Endothelial cell of umbilical vein (primary cell): ENCODE measurements at regions not wholly inside any gene's neighbourhood (a gene's known extent, or its start where the extent isn't known, plus 50 kb on each side); places are given as distances from the start of the nearest gene placed in this dataset.

ENCODE experiments used
- CTCF ChIP-seq, 2 donors: IDR thresholded peaks; 1 replicate in 1 of 2; 2 replicates in 1 of 2; pipeline ENCODE4 v1.5.1; 2011; ENCODE audit warnings: low read length in 2 of 2, mild to moderate bottlenecking in 2 of 2, moderate library complexity in 2 of 2, control low read depth in 1 of 2, inconsistent platforms in 1 of 2, low read depth in 1 of 2; ENCODE audit not compliant: insufficient read depth in 1 of 2; ENCODE audit errors: extremely low read depth in 1 of 2
- EZH2 ChIP-seq: IDR thresholded peaks from 2 replicates; pipeline ENCODE4 v1.6.1; 2012; ENCODE audit warnings: borderline replicate concordance, low read depth, mild to moderate bottlenecking, moderate library complexity, low read length, inconsistent platforms; ENCODE audit not compliant: severe bottlenecking
- GATA2 ChIP-seq: IDR thresholded peaks from 2 replicates; pipeline ENCODE4 v1.7.0; 2011; ENCODE audit warnings: low read depth, mild to moderate bottlenecking, moderate library complexity, mixed read lengths, low read length; ENCODE audit not compliant: insufficient read length, insufficient read depth
- JUN ChIP-seq: IDR thresholded peaks from 2 replicates; pipeline ENCODE4 v1.6.1; 2011; ENCODE audit warnings: borderline replicate concordance, low read depth; ENCODE audit not compliant: insufficient read length, insufficient read depth
- MYC ChIP-seq: IDR thresholded peaks from one replicate; pipeline ENCODE4 v1.6.1; 2011; ENCODE audit warnings: mild to moderate bottlenecking, low read depth, low read length
- POLR2A ChIP-seq: IDR thresholded peaks from 2 replicates; pipeline ENCODE4 v1.6.1; 2012; ENCODE audit warnings: low read depth, mild to moderate bottlenecking, control low read depth, low read length
- POLR2AphosphoS5 ChIP-seq: IDR thresholded peaks from 2 replicates; pipeline ENCODE4 v1.6.1; 2012; ENCODE audit warnings: low read depth, mild to moderate bottlenecking, control low read depth, low read length, moderate library complexity; ENCODE audit not compliant: insufficient read depth

- TF ChIP-seq POLR2AphosphoS5 (no peak), POLR2A (no peak), CTCF (IDR thresholded peaks at IDR 0.05; ENCODE audit: extremely low read depth in 1 of 2, insufficient read depth in 1 of 2, low read depth in 1 of 2, low read length in 2 of 2) (no peak), JUN (no peak), MYC (no peak), EZH2 (no peak), GATA2 (no peak)
These were observed 476.5 kb downstream of the TCERG1L start for GRCh38 chr10:130835068-130835467.
